HG03196 (cell line): ENCODE measurements at regions not wholly inside any gene's neighbourhood (a gene's known extent, or its start where the extent isn't known, plus 50 kb on each side); places are given as distances from the start of the nearest gene placed in this dataset.
"Not testable (repeated sequence)": the region's sequence is repeated elsewhere in the genome, so short reads cannot be mapped to it uniquely, and the experiment has no call there.

Experiments
- ATAC-seq: cut with Tn5 transposase; IDR thresholded peaks from one replicate; pipeline ENCODE4 v1.9.1; 2021; ENCODE audit not compliant: unreplicated experiment

GRCh38 chrY:18966001-18966400, 192.5 kb upstream of the HSFY2 start:
- no peak for ATAC-seq

- ATAC-seq = no peak
Measured at GRCh38 chrY:18958846-18959245, 185.3 kb upstream of the HSFY2 start.

GRCh38 chrY:18951657-18952435, 178.3 kb upstream of the HSFY2 start:
- no peak for ATAC-seq

GRCh38 chrY:18951019-18951418, 177.5 kb upstream of the HSFY2 start:
- ATAC-seq = no peak

- ATAC-seq = no peak
Measured at GRCh38 chrY:18936831-18937230, 163.3 kb upstream of the HSFY2 start.

GRCh38 chrY:18919256-18919655, 145.7 kb upstream of the HSFY2 start:
- ATAC-seq = no peak

- no peak for ATAC-seq
Measured at GRCh38 chrY:18912846-18913245, 139.3 kb upstream of the HSFY2 start.

GRCh38 chrY:18909846-18910245, 136.3 kb upstream of the HSFY2 start:
- no peak for ATAC-seq

GRCh38 chrY:18906198-18906597, 132.7 kb upstream of the HSFY2 start:
- not testable (repeated sequence) for ATAC-seq

GRCh38 chrY:18904296-18904695, 130.8 kb upstream of the HSFY2 start:
- no peak for ATAC-seq

GRCh38 chrY:18891994-18892393, 118.5 kb upstream of the HSFY2 start:
- ATAC-seq = no peak

GRCh38 chrY:18889548-18889947, 116.0 kb upstream of the HSFY2 start:
- ATAC-seq = no peak

- no peak for ATAC-seq
Measured at GRCh38 chrY:18884748-18885147, 111.2 kb upstream of the HSFY2 start.

GRCh38 chrY:18869145-18869544, 95.6 kb upstream of the HSFY2 start:
- not testable (repeated sequence) for ATAC-seq

- not testable (repeated sequence) for ATAC-seq
Measured at GRCh38 chrY:18866887-18867551, 93.5 kb upstream of the HSFY2 start.

- not testable (repeated sequence) for ATAC-seq
Measured at GRCh38 chrY:18860856-18861255, 87.3 kb upstream of the HSFY2 start.

GRCh38 chrY:18858484-18859191, 85.1 kb upstream of the HSFY2 start:
- not testable (repeated sequence) for ATAC-seq

- not testable (repeated sequence) for ATAC-seq
Measured at GRCh38 chrY:18855184-18855583, 81.6 kb upstream of the HSFY2 start.

GRCh38 chrY:18853323-18853722, 79.8 kb upstream of the HSFY2 start:
- not testable (repeated sequence) for ATAC-seq

GRCh38 chrY:18836643-18837042, 63.1 kb upstream of the HSFY2 start:
- ATAC-seq = not testable (repeated sequence)
